ENCODE measurements at regions not wholly inside any gene's neighbourhood (a gene's known extent, or its start where the extent isn't known, plus 50 kb on each side); places are given as distances from the start of the nearest gene placed in this dataset.

- Histone ChIP-seq H3K9me2 (replicated peaks; ENCODE audit: low read depth, low read length) (no peaks in the 10 kb centered on the region), H3K79me2 (ENCODE audit: insufficient read depth, low read length) (no peaks in the 10 kb centered on the region), H3K36me3 (ENCODE audit: insufficient read depth, low read length) (no peaks in the 10 kb centered on the region), H3K9me3 (ENCODE audit: insufficient read depth, low read depth, low read length) (no peaks in the 10 kb centered on the region), H3K4me1 (ENCODE audit: insufficient read depth, low read length, poor library complexity, severe bottlenecking) (no peaks in the 10 kb centered on the region), H3K4me2 (ENCODE audit: low read depth, low read length, poor library complexity, severe bottlenecking) (no peak overlapping the region), H3K4me3 (ENCODE audit: low read length, poor library complexity, severe bottlenecking) (no peak overlapping the region), H3F3A (ENCODE audit: low read depth) (no peaks in the 10 kb centered on the region), H3K9ac (ENCODE audit: low read depth, low read length, poor library complexity, severe bottlenecking) (no peak overlapping the region), H2AFZ (ENCODE audit: low read length) (no peak overlapping the region), H3K27me3 (ENCODE audit: insufficient read depth, low read length, poor library complexity, severe bottlenecking) (no peaks in the 10 kb centered on the region), H4K20me1 (ENCODE audit: insufficient read depth, low read length, poor library complexity, severe bottlenecking) (no peaks in the 10 kb centered on the region)
- no peak for TF ChIP-seq CTCF (conservative IDR thresholded peaks at IDR 0.05; ENCODE audit: low read length)
- no peak for TF ChIP-seq EZH2phosphoT487 (IDR thresholded peaks at IDR 0.05; ENCODE audit: borderline replicate concordance)
Measured at GRCh38 chr9:29203244-29203930, 1630.1 kb upstream of the C9orf72 start.

- H3K4me2 ChIP-seq (ENCODE audit: low read depth, low read length, poor library complexity, severe bottlenecking): no peak overlapping the region
- H3K27me3 ChIP-seq (ENCODE audit: insufficient read depth, low read length, poor library complexity, severe bottlenecking): no peaks in the 10 kb centered on the region
- no peak overlapping the region for H3K4me3 ChIP-seq (ENCODE audit: low read length, poor library complexity, severe bottlenecking)
- H4K20me1 ChIP-seq (ENCODE audit: insufficient read depth, low read length, poor library complexity, severe bottlenecking): no peaks in the 10 kb centered on the region
- no peaks in the 10 kb centered on the region for H3K9me2 ChIP-seq (replicated peaks; ENCODE audit: low read depth, low read length)
- no peaks in the 10 kb centered on the region for H3K9me3 ChIP-seq (ENCODE audit: insufficient read depth, low read depth, low read length)
- TF ChIP-seq CTCF (conservative IDR thresholded peaks at IDR 0.05; ENCODE audit: low read length): no peak
- no peak for TF ChIP-seq EZH2phosphoT487 (IDR thresholded peaks at IDR 0.05; ENCODE audit: borderline replicate concordance)
- H2AFZ ChIP-seq (ENCODE audit: low read length): no peak overlapping the region
- no peaks in the 10 kb centered on the region for H3F3A ChIP-seq (ENCODE audit: low read depth)
- H3K4me1 ChIP-seq (ENCODE audit: insufficient read depth, low read length, poor library complexity, severe bottlenecking): no peaks in the 10 kb centered on the region
- no peaks in the 10 kb centered on the region for H3K79me2 ChIP-seq (ENCODE audit: insufficient read depth, low read length)
- H3K9ac ChIP-seq (ENCODE audit: low read depth, low read length, poor library complexity, severe bottlenecking): no peak overlapping the region
- no peaks in the 10 kb centered on the region for H3K36me3 ChIP-seq (ENCODE audit: insufficient read depth, low read length)
Measured at GRCh38 chr9:29208670-29209069, 1635.4 kb upstream of the C9orf72 start.

GRCh38 chr9:29209748-29210291 lies 1636.5 kb upstream of the C9orf72 start:
- Histone ChIP-seq H3F3A (ENCODE audit: low read depth) (no peaks in the 10 kb centered on the region), H3K9ac (ENCODE audit: low read depth, low read length, poor library complexity, severe bottlenecking) (no peak overlapping the region), H3K79me2 (ENCODE audit: insufficient read depth, low read length) (no peaks in the 10 kb centered on the region), H4K20me1 (ENCODE audit: insufficient read depth, low read length, poor library complexity, severe bottlenecking) (no peaks in the 10 kb centered on the region), H2AFZ (ENCODE audit: low read length) (no peak overlapping the region), H3K4me1 (ENCODE audit: insufficient read depth, low read length, poor library complexity, severe bottlenecking) (no peaks in the 10 kb centered on the region), H3K36me3 (ENCODE audit: insufficient read depth, low read length) (no peaks in the 10 kb centered on the region), H3K9me3 (ENCODE audit: insufficient read depth, low read depth, low read length) (no peaks in the 10 kb centered on the region), H3K27me3 (ENCODE audit: insufficient read depth, low read length, poor library complexity, severe bottlenecking) (no peaks in the 10 kb centered on the region), H3K4me2 (ENCODE audit: low read depth, low read length, poor library complexity, severe bottlenecking) (no peak overlapping the region), H3K9me2 (replicated peaks; ENCODE audit: low read depth, low read length) (no peaks in the 10 kb centered on the region), H3K4me3 (ENCODE audit: low read length, poor library complexity, severe bottlenecking) (no peak overlapping the region)
- no peak for TF ChIP-seq EZH2phosphoT487 (IDR thresholded peaks at IDR 0.05; ENCODE audit: borderline replicate concordance)
- no peak for TF ChIP-seq CTCF (conservative IDR thresholded peaks at IDR 0.05; ENCODE audit: low read length)

Measured in Loucy (cell line).